ENCODE measurements at regions not wholly inside any gene's neighbourhood (a gene's known extent, or its start where the extent isn't known, plus 50 kb on each side); places are given as distances from the start of the nearest gene placed in this dataset.
"Not testable (repeated sequence)": the region's sequence is repeated elsewhere in the genome, so short reads cannot be mapped to it uniquely, and the experiment has no call there.

DNA sequence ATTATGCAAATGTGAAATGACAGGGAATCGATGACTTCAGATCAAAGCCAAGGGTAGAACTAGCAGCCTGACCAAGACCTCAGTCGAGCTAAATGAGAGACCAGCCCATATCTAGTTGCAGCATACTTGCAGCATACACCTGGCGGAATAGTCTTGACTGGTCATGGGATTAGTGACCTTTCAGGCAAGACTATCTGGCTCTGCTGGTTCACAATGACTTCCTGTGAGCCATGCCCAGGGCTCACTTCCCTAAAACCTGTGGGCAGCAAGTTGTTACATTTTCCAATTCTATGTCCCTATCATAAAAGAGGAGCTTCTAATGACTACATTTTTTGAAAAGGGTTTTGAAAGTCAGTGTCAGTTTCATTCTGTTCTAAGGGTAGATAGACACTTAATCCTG lies 1624.9 kb upstream of the CELF4 start:
- ATAC-seq (replicated peaks; ENCODE audit: extremely low read depth, poor library complexity, severe bottlenecking) (no peak), DNase-seq (ENCODE audit: low spot score in 2 of 2) (no peak)
- H3K27ac Mint-ChIP-seq (ENCODE audit: low read depth) = no peak overlapping the region
- no peak overlapping the region for H3K4me3 Mint-ChIP-seq
- H3K27me3 Mint-ChIP-seq = no peaks in the 10 kb centered on the region
- peaks cover 11% of the 10 kb centered on the region for H3K9me3 Mint-ChIP-seq
- H3K36me3 Mint-ChIP-seq (ENCODE audit: insufficient read depth) = no peaks in the 10 kb centered on the region
- H3K4me1 Mint-ChIP-seq = no peaks in the 10 kb centered on the region

- no peak overlapping the region for H3K27ac Mint-ChIP-seq (ENCODE audit: low read depth)
- H3K27me3 Mint-ChIP-seq = no peaks in the 10 kb centered on the region
- ATAC-seq (replicated peaks; ENCODE audit: extremely low read depth, poor library complexity, severe bottlenecking) (no peak), DNase-seq (ENCODE audit: low spot score in 2 of 2) (no peak)
- H3K4me3 Mint-ChIP-seq = no peak overlapping the region
- no peaks in the 10 kb centered on the region for H3K4me1 Mint-ChIP-seq
- H3K36me3 Mint-ChIP-seq (ENCODE audit: insufficient read depth) = no peaks in the 10 kb centered on the region
- peaks cover 5% of the 10 kb centered on the region for H3K9me3 Mint-ChIP-seq
Measured at GRCh38 chr18:39188278-39188677, 1622.7 kb upstream of the CELF4 start.

- H3K27me3 Mint-ChIP-seq = no peaks in the 10 kb centered on the region
- peaks cover 5% of the 10 kb centered on the region for H3K9me3 Mint-ChIP-seq
- H3K4me3 Mint-ChIP-seq = no peak overlapping the region
- no peak for ATAC-seq (replicated peaks; ENCODE audit: extremely low read depth, poor library complexity, severe bottlenecking)
- H3K27ac Mint-ChIP-seq (ENCODE audit: low read depth) = no peak overlapping the region
- no peaks in the 10 kb centered on the region for H3K4me1 Mint-ChIP-seq
- no peaks in the 10 kb centered on the region for H3K36me3 Mint-ChIP-seq (ENCODE audit: insufficient read depth)
- DNase-seq (ENCODE audit: low spot score in 2 of 2) = no peak
Measured at GRCh38 chr18:39186008-39186407, 1620.4 kb upstream of the CELF4 start.

DNA sequence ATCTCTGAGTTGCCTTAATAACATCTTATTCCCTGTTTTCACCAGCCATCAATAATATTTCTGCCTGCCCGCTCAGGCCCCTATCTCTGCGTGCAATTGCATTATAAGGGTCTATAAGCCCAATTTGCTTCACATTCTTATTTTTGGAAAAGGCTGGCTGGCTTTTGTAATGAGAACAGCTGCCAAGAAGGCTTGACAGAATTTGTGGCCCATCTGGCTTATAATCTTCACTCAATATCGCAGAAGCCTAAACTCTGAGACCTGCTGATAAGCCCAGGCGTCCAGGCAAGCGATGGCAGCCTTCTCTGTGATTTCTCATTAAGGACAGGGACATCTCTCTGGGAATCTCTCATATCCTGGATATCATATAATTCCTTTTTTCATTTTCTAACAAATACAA lies 1618.6 kb upstream of the CELF4 start:
- no peak overlapping the region for H3K27ac Mint-ChIP-seq (ENCODE audit: low read depth)
- H3K36me3 Mint-ChIP-seq (ENCODE audit: insufficient read depth) = no peaks in the 10 kb centered on the region
- ATAC-seq (replicated peaks; ENCODE audit: extremely low read depth, poor library complexity, severe bottlenecking) (no peak), DNase-seq (ENCODE audit: low spot score in 2 of 2) (no peak)
- peaks cover 17% of the 10 kb centered on the region for H3K9me3 Mint-ChIP-seq
- no peak overlapping the region for H3K4me3 Mint-ChIP-seq
- H3K4me1 Mint-ChIP-seq = no peaks in the 10 kb centered on the region
- no peaks in the 10 kb centered on the region for H3K27me3 Mint-ChIP-seq

DNA sequence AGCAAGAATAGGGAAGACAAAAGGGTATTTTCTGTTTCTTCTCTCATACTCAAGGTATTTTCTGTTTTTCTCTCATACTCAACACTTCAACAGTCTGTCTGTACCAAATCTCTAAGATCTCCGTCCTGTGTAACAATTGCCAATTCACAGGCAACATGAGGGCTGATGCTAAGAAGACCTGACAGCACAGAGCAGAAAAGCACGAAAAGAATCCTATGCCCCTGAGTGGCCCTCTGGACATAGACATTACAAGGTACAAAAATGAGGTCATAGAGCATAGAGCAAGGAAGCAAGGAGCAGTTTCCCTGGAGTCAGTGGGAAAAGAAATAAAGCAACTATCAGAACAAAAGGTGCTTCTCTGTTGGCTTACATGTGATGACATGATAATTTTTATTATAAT lies 1612.6 kb upstream of the CELF4 start:
- Mint-ChIP-seq H3K27ac (ENCODE audit: low read depth) (no peak overlapping the region), H3K27me3 (no peaks in the 10 kb centered on the region), H3K36me3 (ENCODE audit: insufficient read depth) (no peaks in the 10 kb centered on the region), H3K4me3 (no peak overlapping the region), H3K4me1 (no peaks in the 10 kb centered on the region), H3K9me3 (peaks cover 12% of the 10 kb centered on the region)
- ATAC-seq (replicated peaks; ENCODE audit: extremely low read depth, poor library complexity, severe bottlenecking) (no peak), DNase-seq (ENCODE audit: low spot score in 2 of 2) (no peak)

DNA sequence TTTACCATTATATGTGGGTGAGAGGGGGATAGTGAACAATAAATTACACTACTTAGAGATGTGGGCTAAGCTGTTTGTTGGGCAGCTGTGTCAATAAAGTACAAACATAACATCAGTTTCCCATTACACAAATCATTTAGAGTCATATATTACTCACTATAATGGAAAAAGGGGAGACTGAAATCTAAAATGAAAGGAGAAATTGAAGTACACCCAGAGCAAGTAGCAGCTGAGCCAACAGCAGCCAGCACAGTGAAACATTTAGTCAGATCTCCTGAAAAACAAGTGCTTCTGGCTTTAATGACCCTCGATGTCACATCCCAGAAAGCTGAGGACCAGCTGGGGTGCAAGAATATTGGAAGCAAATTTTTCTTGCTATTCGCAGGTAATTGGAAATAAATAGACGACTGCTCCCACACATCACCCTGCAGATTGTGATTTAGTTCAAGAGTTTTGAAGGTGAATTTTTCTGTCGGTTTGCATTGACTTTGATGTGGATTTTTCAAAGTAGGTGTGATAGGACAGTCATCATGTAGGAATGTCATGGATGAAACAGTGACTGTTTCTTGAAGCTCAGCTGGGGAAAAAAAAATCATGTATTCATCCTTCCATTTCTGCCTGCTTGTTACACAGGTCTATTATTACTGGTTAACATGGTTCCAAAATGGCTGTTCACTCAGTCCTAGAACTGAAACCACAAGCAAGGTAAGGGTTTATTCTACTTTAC lies 1607.3 kb upstream of the CELF4 start:
- Mint-ChIP-seq H3K36me3 (ENCODE audit: insufficient read depth) (no peaks in the 10 kb centered on the region), H3K27me3 (no peaks in the 10 kb centered on the region)
- ATAC-seq (replicated peaks; ENCODE audit: extremely low read depth, poor library complexity, severe bottlenecking) = no peak

DNA sequence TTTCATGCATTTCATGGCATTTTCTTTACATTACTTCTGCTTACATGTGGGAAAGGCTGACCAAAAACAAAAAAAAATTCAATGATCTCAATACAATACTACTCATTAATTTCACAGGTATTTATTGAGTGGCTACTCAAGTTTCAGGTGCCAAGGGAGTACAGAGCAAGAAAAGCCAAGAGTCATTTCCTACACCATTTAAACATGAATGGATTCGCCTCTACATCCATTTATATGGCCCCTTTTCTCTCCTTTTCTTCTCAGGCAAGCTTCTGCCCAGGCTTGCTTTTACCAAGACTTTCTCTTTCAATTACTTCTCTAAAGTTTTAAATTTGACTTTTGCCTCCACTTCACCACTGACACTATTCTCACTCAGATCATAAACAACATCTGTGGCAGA lies 1603.1 kb upstream of the CELF4 start:
- H3K27ac Mint-ChIP-seq (ENCODE audit: low read depth) = no peak overlapping the region
- no peak overlapping the region for H3K4me3 Mint-ChIP-seq
- ATAC-seq (replicated peaks; ENCODE audit: extremely low read depth, poor library complexity, severe bottlenecking) (no peak), DNase-seq (ENCODE audit: low spot score in 2 of 2) (no peak)
- H3K4me1 Mint-ChIP-seq = no peaks in the 10 kb centered on the region
- no peaks in the 10 kb centered on the region for H3K27me3 Mint-ChIP-seq
- H3K9me3 Mint-ChIP-seq = peaks cover 20% of the 10 kb centered on the region
- no peaks in the 10 kb centered on the region for H3K36me3 Mint-ChIP-seq (ENCODE audit: insufficient read depth)

More for the DNA sequence above, 1607.3 kb upstream of the CELF4 start:
- no peak overlapping the region for H3K27ac Mint-ChIP-seq (ENCODE audit: low read depth)
- H3K9me3 Mint-ChIP-seq = peaks cover 14% of the 10 kb centered on the region
- H3K4me3 Mint-ChIP-seq = no peak overlapping the region
- no peak for DNase-seq (ENCODE audit: low spot score in 2 of 2)
- no peaks in the 10 kb centered on the region for H3K4me1 Mint-ChIP-seq

DNA sequence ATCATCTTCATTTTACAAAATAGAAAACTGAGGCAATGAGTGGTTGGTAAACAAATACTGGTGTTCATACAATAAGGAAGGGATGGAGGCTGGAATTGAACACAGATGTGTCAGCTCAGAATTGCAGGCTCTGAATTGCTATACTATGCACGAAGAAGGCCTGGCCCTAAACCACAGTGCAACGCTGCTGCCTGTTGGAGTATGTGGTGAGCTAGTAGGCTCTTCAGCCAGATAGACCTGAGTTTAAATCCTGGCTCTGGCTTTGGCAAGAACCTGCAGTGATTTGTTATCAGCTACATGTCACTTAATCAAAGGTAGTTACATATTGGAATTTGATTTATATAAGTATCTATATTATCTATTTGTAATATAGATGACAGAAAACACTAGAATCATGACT lies 1602.4 kb upstream of the CELF4 start:
- H3K27me3 Mint-ChIP-seq = no peaks in the 10 kb centered on the region
- no peaks in the 10 kb centered on the region for H3K4me1 Mint-ChIP-seq
- no peak overlapping the region for H3K4me3 Mint-ChIP-seq
- peaks cover 20% of the 10 kb centered on the region for H3K9me3 Mint-ChIP-seq
- ATAC-seq (replicated peaks; ENCODE audit: extremely low read depth, poor library complexity, severe bottlenecking) (no peak), DNase-seq (ENCODE audit: low spot score in 2 of 2) (no peak)
- H3K27ac Mint-ChIP-seq (ENCODE audit: low read depth) = no peak overlapping the region
- H3K36me3 Mint-ChIP-seq (ENCODE audit: insufficient read depth) = no peaks in the 10 kb centered on the region

DNA sequence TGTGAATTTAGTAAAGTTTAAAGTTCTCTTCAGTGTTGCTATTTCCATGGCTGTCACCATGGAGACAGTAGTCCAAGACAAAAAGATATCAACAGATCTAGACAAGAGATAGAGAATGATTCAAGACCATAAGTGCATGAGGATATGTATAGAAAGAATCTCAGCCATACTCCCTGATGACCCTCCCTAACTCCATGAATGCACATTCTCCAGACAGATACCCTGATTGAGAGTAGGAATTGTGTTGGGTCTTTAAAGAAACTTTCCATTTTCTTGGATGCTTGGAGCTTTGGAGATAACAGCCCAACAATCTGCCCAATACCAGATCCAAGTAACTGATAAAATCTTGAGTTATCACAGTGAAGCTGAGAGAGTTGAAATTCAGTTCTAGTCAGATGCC lies 1601.2 kb upstream of the CELF4 start:
- Mint-ChIP-seq H3K27me3 (no peaks in the 10 kb centered on the region), H3K9me3 (peaks cover 20% of the 10 kb centered on the region), H3K36me3 (ENCODE audit: insufficient read depth) (no peaks in the 10 kb centered on the region), H3K27ac (ENCODE audit: low read depth) (no peak overlapping the region), H3K4me1 (no peaks in the 10 kb centered on the region), H3K4me3 (no peak overlapping the region)
- DNase-seq (ENCODE audit: low spot score in 2 of 2) = no peak
- ATAC-seq (replicated peaks; ENCODE audit: extremely low read depth, poor library complexity, severe bottlenecking) = no peak

DNA sequence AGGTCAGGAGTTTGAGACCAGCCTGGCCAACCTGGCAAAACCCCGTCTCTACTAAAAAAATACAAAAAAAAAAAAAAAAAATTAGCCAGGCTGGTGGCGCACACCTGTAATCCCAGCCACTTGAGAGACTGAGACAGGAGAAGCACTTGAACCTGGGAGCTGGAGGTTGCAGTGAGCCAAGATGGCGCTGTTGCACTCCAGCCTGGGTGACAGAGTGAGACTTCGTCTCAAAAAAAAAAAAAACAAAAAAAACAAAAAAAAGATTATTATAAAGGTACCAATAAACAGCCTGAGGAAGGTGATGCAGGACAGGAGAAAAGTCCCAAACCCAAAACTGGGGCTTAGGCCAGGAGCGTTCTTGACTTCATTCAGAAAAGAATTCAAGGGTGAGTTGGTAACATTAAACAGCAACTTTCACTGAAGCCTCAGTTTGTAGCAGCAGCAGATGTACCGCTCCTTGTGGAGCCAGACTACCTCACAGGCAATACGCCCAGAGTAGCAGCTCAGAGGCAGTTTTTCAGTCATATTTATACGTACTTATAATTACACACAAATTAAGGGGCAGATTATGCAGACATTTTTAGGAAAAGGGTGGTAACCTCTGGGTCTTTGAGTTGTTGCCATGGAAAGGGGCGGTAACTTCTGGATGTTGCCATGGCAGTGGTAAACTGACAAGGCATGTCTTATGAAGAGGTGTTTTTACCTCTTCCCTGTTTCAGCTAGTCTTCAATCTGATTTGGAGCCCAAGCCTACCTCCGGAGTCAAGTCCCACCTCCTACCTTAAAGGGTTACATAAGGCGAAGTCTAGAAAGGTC lies 1596.6 kb upstream of the CELF4 start:
- DNase-seq (ENCODE audit: low spot score in 2 of 2) (no peak), ATAC-seq (replicated peaks; ENCODE audit: extremely low read depth, poor library complexity, severe bottlenecking) (no peak)
- no peak overlapping the region for H3K4me3 Mint-ChIP-seq
- no peaks in the 10 kb centered on the region for H3K4me1 Mint-ChIP-seq
- H3K27ac Mint-ChIP-seq (ENCODE audit: low read depth) = no peak overlapping the region
- H3K9me3 Mint-ChIP-seq = peaks cover 19% of the 10 kb centered on the region
- H3K27me3 Mint-ChIP-seq = no peaks in the 10 kb centered on the region
- H3K36me3 Mint-ChIP-seq (ENCODE audit: insufficient read depth) = no peaks in the 10 kb centered on the region

DNA sequence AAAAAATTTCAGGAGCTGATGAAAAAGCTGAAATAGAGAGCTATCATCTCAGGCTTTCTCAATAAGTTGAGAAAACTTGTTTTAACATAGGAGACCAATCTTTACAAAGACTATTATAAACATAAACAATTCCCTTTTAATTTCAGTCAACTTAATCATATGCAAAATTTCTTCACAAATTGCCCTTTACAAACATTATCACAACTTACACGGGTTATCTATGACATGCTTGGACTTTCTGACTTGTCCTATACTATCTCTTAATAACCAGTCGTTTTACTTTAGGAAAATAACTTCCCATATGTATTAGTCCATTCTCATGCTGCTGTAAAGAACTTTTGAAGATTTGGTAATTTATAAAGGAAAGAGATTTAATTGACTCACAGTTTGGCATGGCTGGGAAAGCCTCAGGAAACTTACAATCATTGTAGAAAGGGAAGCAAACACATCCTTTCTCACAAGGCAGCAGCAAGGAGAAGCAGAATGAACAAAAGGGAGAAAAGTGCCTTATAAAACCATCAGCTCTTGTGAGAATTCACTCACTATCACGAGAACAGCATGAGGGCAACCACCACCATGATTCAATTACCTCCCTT lies 1583.7 kb upstream of the CELF4 start:
- no peak overlapping the region for H3K27ac Mint-ChIP-seq (ENCODE audit: low read depth)
- no peak for ATAC-seq (replicated peaks; ENCODE audit: extremely low read depth, poor library complexity, severe bottlenecking)
- H3K4me1 Mint-ChIP-seq = no peaks in the 10 kb centered on the region
- peaks cover 40% of the 10 kb centered on the region for H3K9me3 Mint-ChIP-seq
- no peak for DNase-seq (ENCODE audit: low spot score in 2 of 2)
- H3K36me3 Mint-ChIP-seq (ENCODE audit: insufficient read depth) = no peaks in the 10 kb centered on the region
- H3K27me3 Mint-ChIP-seq = no peaks in the 10 kb centered on the region
- no peak overlapping the region for H3K4me3 Mint-ChIP-seq

- Mint-ChIP-seq H3K27me3 (no peaks in the 10 kb centered on the region), H3K4me3 (no peak overlapping the region), H3K9me3 (peaks cover 41% of the 10 kb centered on the region), H3K36me3 (ENCODE audit: insufficient read depth) (no peaks in the 10 kb centered on the region), H3K4me1 (no peaks in the 10 kb centered on the region), H3K27ac (ENCODE audit: low read depth) (no peak overlapping the region)
- ATAC-seq (replicated peaks; ENCODE audit: extremely low read depth, poor library complexity, severe bottlenecking) (no peak), DNase-seq (ENCODE audit: low spot score in 2 of 2) (no peak)
Measured at GRCh38 chr18:39134255-39134654, 1568.7 kb upstream of the CELF4 start.

DNA sequence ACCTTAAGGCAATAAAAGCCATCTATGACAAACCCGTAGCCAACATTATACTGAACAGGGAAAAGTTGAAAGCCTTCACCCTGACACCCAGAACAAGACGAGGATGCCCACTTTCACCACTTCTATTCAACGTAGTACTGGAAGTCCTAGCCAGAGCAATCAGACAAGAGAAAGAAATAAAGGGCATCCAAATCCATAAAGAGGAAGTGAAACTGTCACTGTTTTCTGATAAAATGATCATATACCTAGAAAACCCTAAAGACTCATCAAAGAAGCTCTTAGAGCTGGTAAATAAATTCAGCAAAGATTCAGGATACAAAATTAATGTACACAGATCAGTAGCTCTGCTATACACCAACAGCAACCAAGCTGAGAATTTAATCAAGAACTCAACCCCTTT lies 1561.9 kb upstream of the CELF4 start:
- not testable (repeated sequence) for H3K36me3 Mint-ChIP-seq (ENCODE audit: insufficient read depth); H3K27me3 Mint-ChIP-seq; H3K4me1 Mint-ChIP-seq; H3K4me3 Mint-ChIP-seq; ATAC-seq (replicated peaks; ENCODE audit: extremely low read depth, poor library complexity, severe bottlenecking); H3K27ac Mint-ChIP-seq (ENCODE audit: low read depth); DNase-seq (ENCODE audit: low spot score in 2 of 2)
- peaks cover 45% of the 10 kb centered on the region for H3K9me3 Mint-ChIP-seq

Measured in central memory CD8-positive, alpha-beta T cell (primary cell).